ENCODE measurements at regions not wholly inside any gene's neighbourhood (a gene's known extent, or its start where the extent isn't known, plus 50 kb on each side); places are given as distances from the start of the nearest gene placed in this dataset.

DNA sequence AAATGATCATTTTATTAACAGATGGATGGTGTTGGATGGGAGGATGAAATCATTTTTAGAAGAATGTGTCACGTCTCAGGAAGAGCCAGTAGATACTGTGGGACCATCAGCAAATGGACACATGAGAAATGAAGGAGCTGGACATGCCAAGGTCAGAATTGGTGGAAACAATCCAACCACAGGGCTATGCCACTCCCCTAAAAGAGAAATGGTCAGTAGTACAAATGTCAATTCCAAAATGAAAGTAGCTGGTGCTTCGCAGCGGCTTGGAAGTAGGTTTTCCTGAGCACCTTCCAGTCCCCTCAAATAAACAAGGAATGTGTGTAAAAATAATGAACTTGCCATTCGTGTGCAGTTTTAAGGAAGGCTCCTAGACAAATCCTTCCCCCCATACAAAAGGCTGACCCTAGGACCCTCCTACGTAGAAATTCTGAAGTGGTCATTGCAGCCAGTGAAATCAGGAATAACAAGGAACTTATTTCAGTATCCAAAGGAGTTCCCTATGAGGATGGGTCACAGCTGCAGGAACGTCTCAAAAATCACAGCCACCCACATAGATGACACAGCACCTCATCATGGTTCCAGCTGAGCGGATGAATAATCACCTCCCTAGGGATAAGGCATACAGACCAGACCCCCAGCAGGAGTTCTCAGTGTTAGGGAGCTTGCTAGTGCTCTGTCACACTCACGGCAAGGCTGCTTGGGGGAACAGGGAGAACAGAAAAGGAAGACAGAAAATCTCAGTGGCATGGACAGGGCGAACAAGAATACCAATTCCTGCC is 239.2 kb downstream of the HS3ST3A1 start:
- no peak for DNase-seq (ENCODE audit: low spot score in 2 of 2)
- no peaks in the 10 kb centered on the region for H3K4me1 ChIP-seq
- in situ Hi-C loops (cut with MboI; ENCODE audit: low sequenced_read_pairs) = no loop called here
- H3K4me3 ChIP-seq = no peak overlapping the region
- H3K27me3 ChIP-seq (ENCODE audit: low read depth) = no peaks in the 10 kb centered on the region
- no peaks in the 10 kb centered on the region for H3K9me3 ChIP-seq
- no peaks in the 10 kb centered on the region for H3K36me3 ChIP-seq (replicated peaks)

DNA sequence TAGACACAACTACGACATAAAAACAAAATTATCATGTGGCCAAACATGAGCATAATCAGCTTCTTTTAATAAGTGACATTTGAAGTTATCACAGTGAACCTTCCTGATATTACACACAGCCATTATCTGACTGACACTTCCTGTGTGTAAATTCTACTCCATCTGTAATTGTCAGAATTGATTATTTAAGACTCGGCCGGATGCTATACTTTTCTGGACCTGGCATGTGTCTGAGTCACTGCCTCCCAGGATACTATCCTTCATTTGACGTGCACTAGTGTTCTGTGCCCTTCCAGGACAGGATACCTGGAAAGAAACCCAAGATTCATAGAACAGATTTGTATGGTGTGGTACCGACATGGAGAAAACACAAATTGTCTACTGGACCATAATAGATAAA is 242.0 kb downstream of the HS3ST3A1 start:
- in situ Hi-C loops (cut with MboI; ENCODE audit: low sequenced_read_pairs) = no loop called here

DNA sequence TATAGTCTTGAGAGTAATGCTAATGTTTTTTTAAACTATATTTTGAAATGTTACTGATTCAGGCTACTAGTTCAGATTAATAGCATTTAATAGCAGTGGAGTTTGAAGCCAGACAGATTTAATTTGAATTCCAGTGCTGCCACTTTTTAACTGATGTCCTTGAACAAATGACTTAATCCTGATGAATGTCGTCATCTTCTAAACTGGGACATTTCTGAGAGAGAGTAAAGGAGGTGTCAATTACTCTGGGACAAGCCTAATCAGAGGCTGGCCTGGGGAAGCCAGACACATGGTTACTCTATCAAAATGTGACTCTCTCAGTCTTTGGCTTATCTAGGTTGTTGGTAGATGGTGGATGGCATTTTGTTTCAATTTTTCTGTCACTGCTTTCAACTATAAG is 246.7 kb downstream of the HS3ST3A1 start:
- DNase-seq (ENCODE audit: low spot score in 2 of 2) = no peak
- Histone ChIP-seq H3K36me3 (replicated peaks) (no peaks in the 10 kb centered on the region), H3K9me3 (no peaks in the 10 kb centered on the region), H3K27me3 (ENCODE audit: low read depth) (no peaks in the 10 kb centered on the region), H3K4me1 (no peaks in the 10 kb centered on the region), H3K4me3 (no peak overlapping the region)
- in situ Hi-C loops (cut with MboI; ENCODE audit: low sequenced_read_pairs) = no loop called here

More for the DNA sequence above, 242.0 kb downstream of the HS3ST3A1 start:
- no peak for DNase-seq (ENCODE audit: low spot score in 2 of 2)
- Histone ChIP-seq H3K27me3 (ENCODE audit: low read depth) (no peaks in the 10 kb centered on the region), H3K4me3 (no peak overlapping the region), H3K9me3 (no peaks in the 10 kb centered on the region), H3K36me3 (replicated peaks) (no peaks in the 10 kb centered on the region), H3K4me1 (no peaks in the 10 kb centered on the region)

DNA sequence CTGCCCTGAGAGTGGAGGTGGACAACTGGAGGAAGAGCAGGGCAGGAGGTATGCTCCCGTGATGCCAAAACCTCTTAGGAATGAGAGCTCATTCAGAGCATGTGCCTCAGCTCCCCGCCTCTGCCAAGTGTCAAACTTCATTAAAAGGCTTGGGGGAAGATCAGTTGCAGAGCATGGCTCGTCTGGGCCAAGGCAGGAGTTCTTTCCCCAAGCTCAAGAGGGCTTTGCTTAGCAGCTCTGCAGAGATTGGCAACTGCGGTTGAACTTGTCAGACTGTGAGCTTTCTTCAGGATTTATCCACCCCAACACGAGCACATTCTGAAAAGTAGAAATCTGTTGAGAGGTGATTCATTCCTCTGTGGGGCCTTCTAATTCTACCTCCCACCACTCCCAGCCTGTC is 248.1 kb downstream of the HS3ST3A1 start:
- in situ Hi-C loops (cut with MboI; ENCODE audit: low sequenced_read_pairs) = no loop called here
- no peak for DNase-seq (ENCODE audit: low spot score in 2 of 2)
- Histone ChIP-seq H3K9me3 (no peaks in the 10 kb centered on the region), H3K36me3 (replicated peaks) (no peaks in the 10 kb centered on the region), H3K4me1 (no peaks in the 10 kb centered on the region), H3K27me3 (ENCODE audit: low read depth) (no peaks in the 10 kb centered on the region), H3K4me3 (no peak overlapping the region)

DNA sequence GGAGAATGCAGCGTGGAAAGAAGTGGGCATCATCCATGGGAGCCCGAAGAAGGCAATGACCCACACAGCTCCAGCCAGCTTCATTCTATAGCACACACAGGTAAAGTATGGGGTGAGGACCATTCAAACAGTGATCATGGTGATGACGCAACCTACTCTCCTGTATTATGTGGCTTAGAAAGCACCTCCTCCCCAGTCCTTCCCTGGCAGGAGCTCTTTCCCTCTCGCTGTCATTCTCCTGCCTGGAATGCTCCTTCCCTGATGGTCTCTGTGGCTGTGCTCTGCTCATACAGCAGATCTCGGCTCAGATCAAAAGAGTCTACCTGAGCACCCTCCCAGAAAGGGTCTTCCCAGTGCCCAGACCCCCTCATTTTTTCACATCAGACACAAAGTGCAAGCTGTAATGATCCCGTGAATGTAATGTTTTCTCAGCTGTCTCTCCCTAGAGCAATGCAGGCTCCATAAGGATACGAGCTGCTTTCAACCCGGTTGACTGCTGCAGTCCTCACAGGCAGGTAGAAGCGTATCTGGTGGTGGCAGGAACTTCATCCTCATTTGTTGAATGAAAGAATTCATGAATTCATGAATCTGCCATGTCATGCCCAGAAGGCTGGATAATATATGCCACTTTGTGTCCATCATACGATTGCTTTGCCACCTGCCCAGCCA is 248.8 kb downstream of the HS3ST3A1 start:
- Histone ChIP-seq H3K36me3 (replicated peaks) (no peaks in the 10 kb centered on the region), H3K9me3 (no peaks in the 10 kb centered on the region), H3K4me3 (no peak overlapping the region), H3K27me3 (ENCODE audit: low read depth) (no peaks in the 10 kb centered on the region), H3K4me1 (no peaks in the 10 kb centered on the region)
- no peak for DNase-seq (ENCODE audit: low spot score in 2 of 2)
- in situ Hi-C loops (cut with MboI; ENCODE audit: low sequenced_read_pairs) = no loop called here

DNA sequence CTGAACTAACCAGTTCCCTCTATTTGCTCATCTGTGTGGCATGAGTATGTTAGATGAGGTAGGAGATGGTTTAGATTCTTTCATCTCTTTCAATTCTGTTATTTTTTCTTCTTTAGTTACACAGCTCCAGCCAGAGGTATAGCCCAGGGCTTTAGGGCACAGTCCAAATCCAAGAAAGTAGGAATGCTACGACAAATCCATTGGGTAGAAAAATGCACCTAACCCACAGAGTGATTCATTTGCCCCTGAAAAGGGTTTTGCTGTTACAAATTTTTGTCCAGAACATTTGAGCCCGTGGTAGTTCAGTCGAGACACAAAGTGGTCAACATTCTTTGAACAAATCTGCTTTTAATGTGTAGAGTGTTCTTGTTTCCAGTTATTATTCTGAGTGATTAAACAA is 250.7 kb downstream of the HS3ST3A1 start:
- no peaks in the 10 kb centered on the region for H3K36me3 ChIP-seq (replicated peaks)
- H3K9me3 ChIP-seq = no peaks in the 10 kb centered on the region
- H3K4me3 ChIP-seq = no peak overlapping the region
- no peaks in the 10 kb centered on the region for H3K27me3 ChIP-seq (ENCODE audit: low read depth)
- no peaks in the 10 kb centered on the region for H3K4me1 ChIP-seq
- in situ Hi-C loops (cut with MboI; ENCODE audit: low sequenced_read_pairs) = no loop called here
- DNase-seq (ENCODE audit: low spot score in 2 of 2) = no peak

DNA sequence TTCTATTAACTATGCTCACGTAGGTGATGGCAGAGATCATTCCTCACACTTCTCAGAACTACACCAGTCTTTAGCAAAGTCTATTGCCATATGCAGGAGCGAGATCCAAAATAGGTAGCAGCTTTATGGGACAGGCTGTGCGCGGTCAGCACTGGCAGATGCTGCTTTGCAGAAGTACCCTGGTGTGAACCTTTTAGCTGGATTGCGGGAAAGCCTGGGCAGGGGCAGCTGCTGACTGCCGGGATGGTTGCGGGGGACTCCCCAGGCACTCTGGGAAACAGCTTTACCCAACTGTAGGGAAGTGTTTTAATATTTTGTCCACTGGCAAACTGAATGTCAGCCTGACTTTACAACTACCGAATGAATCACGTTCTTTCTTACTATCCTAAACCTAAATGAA is 251.3 kb downstream of the HS3ST3A1 start:
- in situ Hi-C loops (cut with MboI; ENCODE audit: low sequenced_read_pairs) = no loop called here
- no peaks in the 10 kb centered on the region for H3K27me3 ChIP-seq (ENCODE audit: low read depth)
- H3K9me3 ChIP-seq = no peaks in the 10 kb centered on the region
- H3K36me3 ChIP-seq (replicated peaks) = no peaks in the 10 kb centered on the region
- no peak for DNase-seq (ENCODE audit: low spot score in 2 of 2)
- no peak overlapping the region for H3K4me3 ChIP-seq
- no peaks in the 10 kb centered on the region for H3K4me1 ChIP-seq

DNA sequence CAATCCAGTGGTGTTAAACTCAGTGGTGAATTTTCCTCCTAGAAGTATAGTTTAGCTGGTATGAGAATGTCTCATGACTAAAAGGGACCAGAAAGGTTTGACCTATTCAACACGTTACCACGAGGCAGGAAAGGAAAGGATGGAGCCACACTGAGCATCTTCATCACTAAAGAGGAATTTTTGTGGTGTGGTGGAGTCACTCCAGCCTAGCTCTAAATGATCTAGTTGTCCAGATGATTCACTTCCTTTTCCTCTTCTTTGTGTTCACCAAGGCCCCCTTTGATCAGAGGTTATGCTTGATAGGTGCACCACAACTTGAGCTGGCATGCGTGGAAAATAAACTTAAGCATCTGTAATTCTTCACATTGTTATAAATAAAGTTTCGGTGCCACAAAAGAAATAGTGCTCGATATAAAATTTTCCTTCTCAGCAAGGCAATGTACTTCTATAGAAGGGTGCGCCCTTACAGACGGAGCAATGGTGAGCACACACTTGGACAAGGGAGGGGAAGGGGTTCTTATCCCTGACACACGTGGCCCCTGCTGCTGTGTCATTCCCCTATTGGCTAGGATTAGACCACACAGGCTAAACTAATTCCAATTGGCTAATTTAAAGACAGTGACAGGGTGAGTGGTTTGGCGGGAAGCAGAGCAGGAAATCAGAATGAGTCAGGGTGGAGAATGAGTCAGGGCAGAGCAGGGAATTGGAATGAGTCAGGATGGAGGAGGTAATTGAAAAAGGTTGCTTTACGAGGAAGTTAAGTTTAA is 254.6 kb downstream of the HS3ST3A1 start:
- no peak for DNase-seq (ENCODE audit: low spot score in 2 of 2)
- in situ Hi-C loops (cut with MboI; ENCODE audit: low sequenced_read_pairs) = loop anchor here (25.0 kb wide), 1 partner anchor 965 kb away; the partner anchor contains the start of gene HS3ST3B1
- Histone ChIP-seq H3K4me1 (no peaks in the 10 kb centered on the region), H3K27me3 (ENCODE audit: low read depth) (no peaks in the 10 kb centered on the region), H3K4me3 (no peak overlapping the region), H3K9me3 (no peaks in the 10 kb centered on the region), H3K36me3 (replicated peaks) (no peaks in the 10 kb centered on the region)

DNA sequence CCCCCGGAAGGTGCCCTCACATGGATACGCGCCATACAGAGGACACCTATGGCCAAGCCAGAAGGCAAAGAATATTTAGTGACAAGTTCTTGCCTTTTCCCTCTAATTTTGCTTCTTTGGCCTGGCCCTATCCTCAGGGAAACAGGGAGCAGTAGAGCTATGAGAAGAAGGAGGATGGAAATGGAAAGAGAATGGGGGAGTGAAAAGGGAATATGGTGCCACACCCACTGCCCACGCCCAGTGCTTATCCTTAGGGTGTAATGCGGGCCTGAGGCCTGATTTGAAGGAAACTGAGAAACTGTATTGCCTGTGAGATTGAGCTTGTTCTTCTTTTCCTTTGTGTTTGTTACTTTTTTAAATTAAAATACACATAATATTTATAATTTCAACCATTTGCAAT is 255.1 kb downstream of the HS3ST3A1 start:
- Histone ChIP-seq H3K4me3 (no peak overlapping the region), H3K4me1 (no peaks in the 10 kb centered on the region), H3K27me3 (ENCODE audit: low read depth) (no peaks in the 10 kb centered on the region), H3K9me3 (no peaks in the 10 kb centered on the region), H3K36me3 (replicated peaks) (no peaks in the 10 kb centered on the region)
- no peak for DNase-seq (ENCODE audit: low spot score in 2 of 2)
- in situ Hi-C loops (cut with MboI; ENCODE audit: low sequenced_read_pairs) = loop anchor here (25.0 kb wide), 1 partner anchor 966 kb away; the partner anchor contains the start of gene HS3ST3B1

DNA sequence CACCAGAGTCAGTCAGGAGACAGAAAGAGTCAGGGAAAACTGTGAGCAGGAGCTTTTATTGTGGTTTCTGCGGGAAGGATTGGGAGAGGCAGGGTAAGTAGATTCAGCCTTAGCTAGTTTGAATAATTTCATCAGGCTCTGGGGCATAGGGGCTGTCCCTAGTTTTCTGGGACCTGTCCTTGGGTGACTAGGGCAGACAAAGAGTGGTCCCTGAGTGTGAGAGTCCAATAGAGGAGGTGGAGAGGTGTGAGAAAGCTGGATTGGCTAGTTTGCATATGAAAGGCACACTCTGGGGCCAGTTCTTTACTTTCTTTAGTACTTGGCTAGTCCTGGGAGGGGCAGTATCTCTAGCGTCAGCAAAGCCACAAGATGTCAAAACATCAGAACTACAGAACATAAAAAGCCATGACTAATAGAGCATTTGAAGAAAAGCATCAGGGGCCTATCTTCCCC is 255.6 kb downstream of the HS3ST3A1 start:
- in situ Hi-C loops (cut with MboI; ENCODE audit: low sequenced_read_pairs) = loop anchor here (25.0 kb wide), 1 partner anchor 966 kb away; the partner anchor contains the start of gene HS3ST3B1
- H3K27me3 ChIP-seq (ENCODE audit: low read depth) = no peaks in the 10 kb centered on the region
- H3K4me3 ChIP-seq = no peak overlapping the region
- no peak for DNase-seq (ENCODE audit: low spot score in 2 of 2)
- no peaks in the 10 kb centered on the region for H3K4me1 ChIP-seq
- H3K36me3 ChIP-seq (replicated peaks) = no peaks in the 10 kb centered on the region
- H3K9me3 ChIP-seq = no peaks in the 10 kb centered on the region

DNA sequence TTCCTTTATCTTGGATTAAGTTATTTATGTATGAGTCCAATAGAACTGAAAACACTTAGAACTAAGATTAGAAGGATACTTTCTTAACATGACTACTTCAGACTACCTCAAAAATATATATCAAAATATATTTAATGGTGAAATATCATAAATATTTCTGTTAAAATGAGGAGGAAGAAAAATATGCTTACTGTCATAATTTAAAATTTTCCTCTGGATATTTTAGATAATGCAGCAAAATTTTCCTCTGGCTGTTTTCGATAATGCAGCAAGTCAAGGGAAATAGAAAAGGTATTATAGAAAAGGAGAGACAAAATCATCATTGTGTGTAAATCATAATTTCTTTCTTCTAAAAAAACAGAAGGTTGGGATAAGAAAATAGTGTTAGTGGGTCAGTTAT is 263.3 kb downstream of the HS3ST3A1 start:
- H3K4me3 ChIP-seq = no peak overlapping the region
- H3K36me3 ChIP-seq (replicated peaks) = no peaks in the 10 kb centered on the region
- in situ Hi-C loops (cut with MboI; ENCODE audit: low sequenced_read_pairs) = loop anchor here (25.0 kb wide), 1 partner anchor 974 kb away; the partner anchor contains the start of gene HS3ST3B1
- DNase-seq (ENCODE audit: low spot score in 2 of 2) = no peak
- H3K9me3 ChIP-seq = no peaks in the 10 kb centered on the region
- H3K4me1 ChIP-seq = no peaks in the 10 kb centered on the region
- H3K27me3 ChIP-seq (ENCODE audit: low read depth) = no peaks in the 10 kb centered on the region

DNA sequence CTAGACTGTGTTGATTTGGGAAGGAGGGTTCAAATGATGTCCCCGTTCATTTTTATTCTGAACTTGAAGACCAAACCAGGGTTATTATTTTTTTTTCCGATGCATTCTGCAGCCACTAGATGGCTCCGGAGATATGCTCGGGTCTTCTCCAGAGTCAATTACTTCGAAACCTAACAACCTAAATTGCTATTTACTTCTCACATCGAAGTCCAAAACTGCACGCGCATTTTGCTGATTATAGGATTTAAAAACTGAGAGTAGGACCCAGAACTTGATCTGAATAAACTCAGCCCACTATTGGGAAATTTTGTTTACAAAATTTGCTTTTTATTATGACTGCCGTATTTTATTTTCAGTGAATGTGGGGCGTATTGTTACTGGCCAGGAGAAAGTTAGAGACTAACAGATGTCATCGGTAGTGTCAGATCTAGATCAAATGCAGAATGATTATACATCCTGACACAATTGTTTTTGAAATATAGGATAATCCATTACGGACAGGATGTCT is 263.8 kb downstream of the HS3ST3A1 start:
- in situ Hi-C loops (cut with MboI; ENCODE audit: low sequenced_read_pairs) = loop anchor here (25.0 kb wide), 1 partner anchor 974 kb away; the partner anchor contains the start of gene HS3ST3B1
- no peaks in the 10 kb centered on the region for H3K9me3 ChIP-seq
- DNase-seq (ENCODE audit: low spot score in 2 of 2) = peak; percentile 8 to 10
- H3K27me3 ChIP-seq (ENCODE audit: low read depth) = no peaks in the 10 kb centered on the region
- H3K4me3 ChIP-seq = no peak overlapping the region
- H3K36me3 ChIP-seq (replicated peaks) = no peaks in the 10 kb centered on the region
- no peaks in the 10 kb centered on the region for H3K4me1 ChIP-seq

DNA sequence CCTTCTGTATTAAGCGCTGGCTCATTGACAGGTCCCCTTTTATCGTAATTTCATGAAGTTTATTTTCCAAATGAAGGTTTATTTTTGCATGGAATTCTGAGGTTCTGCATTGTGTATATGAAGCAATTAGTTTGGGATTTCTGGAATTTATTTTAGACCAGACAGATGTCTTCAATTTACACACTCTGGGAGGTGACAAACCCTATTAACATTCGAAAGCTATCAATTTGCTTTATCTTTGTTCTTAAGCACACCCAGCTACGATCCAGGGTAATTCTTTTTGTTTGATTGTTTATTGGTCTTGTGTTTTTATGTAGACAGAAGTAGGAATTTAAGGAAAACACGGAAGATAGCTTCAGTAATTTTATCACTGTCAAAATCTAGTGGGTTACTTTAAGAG is 264.6 kb downstream of the HS3ST3A1 start:
- Histone ChIP-seq H3K4me1 (no peaks in the 10 kb centered on the region), H3K9me3 (no peaks in the 10 kb centered on the region), H3K27me3 (ENCODE audit: low read depth) (no peaks in the 10 kb centered on the region), H3K4me3 (no peak overlapping the region), H3K36me3 (replicated peaks) (no peaks in the 10 kb centered on the region)
- in situ Hi-C loops (cut with MboI; ENCODE audit: low sequenced_read_pairs) = loop anchor here (25.0 kb wide), 1 partner anchor 975 kb away; the partner anchor contains the start of gene HS3ST3B1
- no peak for DNase-seq (ENCODE audit: low spot score in 2 of 2)

Measured in HAP-1 (cell line).